HCT116 (cell line): ENCODE measurements at regions not wholly inside any gene's neighbourhood (a gene's known extent, or its start where the extent isn't known, plus 50 kb on each side); places are given as distances from the start of the nearest gene placed in this dataset.

Experiments
- ATAC-seq: fragments of 200-7000 bp; cut with Tn5 transposase; 2 replicates; pipeline ENCODE4 v1.9.1; 2020; ENCODE audit warnings: mild to moderate bottlenecking, moderate library complexity
- BruUV-seq: library from RNA; stranded (reverse); fragments of 400-500 nt; replicated peaks from 2 replicates; lab custom pipeline; 2021; lab: Mats Ljungman, UMichigan
- CTCF ChIA-PET: fragments of 300-600 bp; sonication (Branson Sonifier 250); formaldehyde crosslinking; loops from one replicate; lab custom pipeline; 2021; ENCODE audit warnings: antibody characterized with exemption; lab: Charles Lee
- POLR2A ChIA-PET: fragments of 300-600, 350-600 bp; sonication (Branson Sonifier 250); formaldehyde crosslinking; loops from one replicate; lab custom pipeline; 2021; ENCODE audit warnings: antibody characterized with exemption; lab: Charles Lee
- RAD21 ChIA-PET, 2 experiments: fragments of 300-600 bp; sonication (Branson Sonifier 250); formaldehyde crosslinking; loops; one replicate each; lab custom pipeline; 2023; ENCODE audit warnings: low total read pairs in 2 of 2; ENCODE audit not compliant: uncharacterized antibody in 2 of 2, unreplicated experiment in 2 of 2, low non-redundant PET in 1 of 2; lab: Charles Lee
- DNase-seq: peaks from one replicate; pipeline ENCODE4 v3.0.0-alpha.2; 2010; ENCODE audit warnings: low read depth, low spot score
- H2AFZ ChIP-seq: fragments of 200-600 bp; shearing (Covaris generic), sonication (generic); 2 replicates; pipeline ENCODE4 v1.6.1; 2017; ENCODE audit warnings: low read depth, mixed run types, mixed read lengths, antibody characterized with exemption, low read length; ENCODE audit not compliant: poor library complexity, severe bottlenecking
- H3K27ac ChIP-seq: 2 replicates; pipeline ENCODE4 v1.5.1; 2012; ENCODE audit warnings: low read depth, low read length
- H3K27me3 ChIP-seq: fragments of 200-600 bp; sonication (generic); 2 replicates; pipeline ENCODE4 v1.6.1; 2016; ENCODE audit warnings: mixed run types, low read length, mixed read lengths; ENCODE audit not compliant: insufficient read depth
- H3K36me3 ChIP-seq, 2 experiments: fragments of 200-500 bp in 1 of 2; fragments of 200-600 bp in 1 of 2; sonication (Bioruptor generic) in 1 of 2; sonication (generic) in 1 of 2; 2 replicates each; pipeline versions ENCODE4 v1.5.1 to v1.6.1; 2014 to 2016; ENCODE audit warnings: low read length in 2 of 2, inconsistent platforms in 1 of 2, mixed read lengths in 1 of 2, mixed run types in 1 of 2; ENCODE audit not compliant: insufficient read depth in 2 of 2, control insufficient read depth in 1 of 2
- H3K4me1 ChIP-seq, 2 experiments: fragments of 200-600 bp in 1 of 2; sonication (generic) in 1 of 2; 2 replicates each; pipeline versions ENCODE4 v1.5.1 to v1.6.1; 2012 to 2017; ENCODE audit warnings: low read length in 2 of 2, inconsistent platforms in 1 of 2, mild to moderate bottlenecking in 1 of 2, mixed read lengths in 1 of 2, mixed run types in 1 of 2, moderate library complexity in 1 of 2; ENCODE audit not compliant: insufficient read depth in 2 of 2, control insufficient read depth in 1 of 2
- H3K4me2 ChIP-seq: fragments of 200-600 bp; sonication (generic); 2 replicates; pipeline ENCODE4 v1.6.1; 2017; ENCODE audit warnings: mixed run types, low read length, mixed read lengths
- H3K4me3 ChIP-seq, 2 experiments: fragments of 200-600 bp in 1 of 2; sonication (generic) in 1 of 2; replicated peaks in 1 of 2; 2 replicates each; pipeline ENCODE4 v1.5.1; 2011 to 2016; ENCODE audit warnings: low read length in 2 of 2, control low read depth in 1 of 2, low read depth in 1 of 2, mild to moderate bottlenecking in 1 of 2, mixed read lengths in 1 of 2, mixed run types in 1 of 2
- H3K79me2 ChIP-seq: fragments of 200-600 bp; sonication (generic); 2 replicates; pipeline ENCODE4 v1.6.1; 2017; ENCODE audit warnings: mild to moderate bottlenecking, mixed run types, low read length, moderate library complexity, mixed read lengths; ENCODE audit not compliant: insufficient read depth
- H3K9ac ChIP-seq: fragments of 200-600 bp; sonication (generic); 2 replicates; pipeline ENCODE4 v1.6.1; 2016; ENCODE audit warnings: low read length, mixed read lengths
- H3K9me2 ChIP-seq: fragments of 200-600 bp; sonication (generic), shearing (Covaris generic); 2 replicates; pipeline ENCODE4 v1.6.1; 2017; ENCODE audit warnings: mixed run types, mild to moderate bottlenecking, moderate library complexity; ENCODE audit not compliant: insufficient read depth
- H3K9me3 ChIP-seq, 2 experiments: fragments of 200-500 bp in 1 of 2; fragments of 200-600 bp in 1 of 2; sonication (Bioruptor generic) in 1 of 2; sonication (generic) in 1 of 2; 2 replicates each; pipeline ENCODE4 v1.6.1; 2014 to 2017; ENCODE audit warnings: low read length in 2 of 2, mixed read lengths in 2 of 2, inconsistent platforms in 1 of 2, low read depth in 1 of 2, mild to moderate bottlenecking in 1 of 2, mixed run types in 1 of 2, moderate library complexity in 1 of 2; ENCODE audit not compliant: control insufficient read depth in 1 of 2, insufficient read depth in 1 of 2
- H4K20me1 ChIP-seq: fragments of 200-600 bp; sonication (generic), shearing (Covaris generic); 2 replicates; pipeline ENCODE4 v1.6.1; 2017; ENCODE audit warnings: mixed run types, mild to moderate bottlenecking, moderate library complexity; ENCODE audit not compliant: insufficient read depth
- CEBPB ChIP-seq: IDR thresholded peaks from 2 replicates; pipeline ENCODE4 v1.6.1; 2012; ENCODE audit warnings: low read depth
- EGR1 ChIP-seq: IDR thresholded peaks from 2 replicates; pipeline ENCODE4 v1.6.1; 2012; ENCODE audit warnings: low read depth
- EZH2phosphoT487 ChIP-seq: fragments of 200-600 bp; IDR thresholded peaks from 2 replicates; pipeline ENCODE4 v1.6.1; 2018; ENCODE audit warnings: antibody characterized with exemption, borderline replicate concordance
- JUND ChIP-seq: IDR thresholded peaks from 2 replicates; pipeline ENCODE4 v1.6.1; 2012
- POLR2AphosphoS5 ChIP-seq: IDR thresholded peaks from 2 replicates; pipeline ENCODE4 v1.6.1; 2011; ENCODE audit warnings: mild to moderate bottlenecking, low read depth, low read length, moderate library complexity
- RAD21 ChIP-seq: IDR thresholded peaks from 2 replicates; pipeline ENCODE4 v1.6.1; 2012; ENCODE audit warnings: low read depth, mild to moderate bottlenecking
- SRF ChIP-seq: IDR thresholded peaks from 2 replicates; pipeline ENCODE4 v1.6.1; 2012; ENCODE audit warnings: low read depth
- TCF7L2 ChIP-seq: IDR thresholded peaks from 2 replicates; pipeline ENCODE4 v1.7.0; 2011; ENCODE audit warnings: borderline replicate concordance, inconsistent platforms; ENCODE audit not compliant: insufficient read depth, insufficient read length; ENCODE audit errors: extremely low read depth
- YY1 ChIP-seq: IDR thresholded peaks from 2 replicates; pipeline ENCODE4 v1.6.1; 2011; ENCODE audit warnings: low read length, low read depth, moderate library complexity, mild to moderate bottlenecking; ENCODE audit not compliant: insufficient replicate concordance; ENCODE audit errors: extremely low read depth
- intact Hi-C: fragments of 100-400 bp; cut with micrococcal nuclease; formaldehyde crosslinking; loops from 2 replicates; pipeline ENCODE4 v1.10.0; 2022
- TF ChIP-seq, protein P1 (sequence below), 3 experiments: fragments of 200-600 bp in 1 of 3; sonication (generic) in 1 of 3; IDR thresholded peaks in 2 of 3; conservative IDR thresholded peaks in 1 of 3; 2 replicates each; pipeline ENCODE4 v1.5.1; 2012 to 2017; ENCODE audit warnings: low read depth in 2 of 3, low read length in 2 of 3, antibody characterized with exemption in 1 of 3, borderline replicate concordance in 1 of 3, control low read depth in 1 of 3, mild to moderate bottlenecking in 1 of 3, mixed read lengths in 1 of 3, mixed run types in 1 of 3, moderate library complexity in 1 of 3; ENCODE audit not compliant: insufficient read depth in 1 of 3

- POLR2A ChIA-PET, result no interaction called here
- no TSS peak for BruUV-seq
- H3K36me3 ChIP-seq, result no peaks in the 10 kb centered on the region
- no peaks in the 10 kb centered on the region for H3K27me3 ChIP-seq
- intact Hi-C loops, result loop anchor here (1.0 to 10.0 kb wide), 6 partner anchors 109 to 749 kb away; no protein-coding TSS in a partner anchor
- no peak overlapping the region for H3K4me3 ChIP-seq
- peak; percentile 26 for DNase-seq
- peak; percentile 69 for ATAC-seq
- no peak overlapping the region for H3K4me2 ChIP-seq
- H3K27ac ChIP-seq, result no peak overlapping the region
- no peaks in the 10 kb centered on the region for H3K9me3 ChIP-seq
- no peaks in the 10 kb centered on the region for H3K79me2 ChIP-seq
- CTCF ChIA-PET, result interaction anchor here (0.6 to 1.9 kb wide), 8 partner anchors 10 to 748 kb away, joined by 3 to 21 read pairs (median 4); no protein-coding TSS in a partner anchor
- H3K4me1 ChIP-seq, result no peaks in the 10 kb centered on the region
- H3K9ac ChIP-seq, result no peak overlapping the region
- RAD21 ChIA-PET, result no interaction called here
- H4K20me1 ChIP-seq, result no peaks in the 10 kb centered on the region
- H3K9me2 ChIP-seq, result no peaks in the 10 kb centered on the region
- no peak overlapping the region for H2AFZ ChIP-seq
- TF ChIP-seq SRF, result no peak
- peak; percentile 68 for TF ChIP-seq RAD21
- TF ChIP-seq, protein P1, sequence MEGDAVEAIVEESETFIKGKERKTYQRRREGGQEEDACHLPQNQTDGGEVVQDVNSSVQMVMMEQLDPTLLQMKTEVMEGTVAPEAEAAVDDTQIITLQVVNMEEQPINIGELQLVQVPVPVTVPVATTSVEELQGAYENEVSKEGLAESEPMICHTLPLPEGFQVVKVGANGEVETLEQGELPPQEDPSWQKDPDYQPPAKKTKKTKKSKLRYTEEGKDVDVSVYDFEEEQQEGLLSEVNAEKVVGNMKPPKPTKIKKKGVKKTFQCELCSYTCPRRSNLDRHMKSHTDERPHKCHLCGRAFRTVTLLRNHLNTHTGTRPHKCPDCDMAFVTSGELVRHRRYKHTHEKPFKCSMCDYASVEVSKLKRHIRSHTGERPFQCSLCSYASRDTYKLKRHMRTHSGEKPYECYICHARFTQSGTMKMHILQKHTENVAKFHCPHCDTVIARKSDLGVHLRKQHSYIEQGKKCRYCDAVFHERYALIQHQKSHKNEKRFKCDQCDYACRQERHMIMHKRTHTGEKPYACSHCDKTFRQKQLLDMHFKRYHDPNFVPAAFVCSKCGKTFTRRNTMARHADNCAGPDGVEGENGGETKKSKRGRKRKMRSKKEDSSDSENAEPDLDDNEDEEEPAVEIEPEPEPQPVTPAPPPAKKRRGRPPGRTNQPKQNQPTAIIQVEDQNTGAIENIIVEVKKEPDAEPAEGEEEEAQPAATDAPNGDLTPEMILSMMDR (IDR thresholded peaks at IDR 0.05 in 2 of 3, conservative IDR thresholded peaks at IDR 0.05 in 1 of 3; ENCODE audit: borderline replicate concordance in 1 of 3, insufficient read depth in 1 of 3, low read depth in 2 of 3, low read length in 2 of 3), result peak; percentile 45 to 63 (median 52); a peak in 4 of 6 replicates
Observed at GRCh38 chrX:25144043-25144940, 128.5 kb upstream of the ARX start.

- no peak for ATAC-seq
- H3K4me1 ChIP-seq, result no peaks in the 10 kb centered on the region
- H3K27ac ChIP-seq, result no peak overlapping the region
- DNase-seq, result no peak
- ChIA-PET RAD21 (no interaction called here), POLR2A (no interaction called here), CTCF (interaction anchor here (0.6 to 1.9 kb wide), 8 partner anchors 10 to 748 kb away, joined by 3 to 21 read pairs (median 4); no protein-coding TSS in a partner anchor)
- H3K4me3 ChIP-seq, result no peak overlapping the region
- no peak overlapping the region for H3K4me2 ChIP-seq
- H3K9me2 ChIP-seq, result no peaks in the 10 kb centered on the region
- no peaks in the 10 kb centered on the region for H4K20me1 ChIP-seq
- no peaks in the 10 kb centered on the region for H3K79me2 ChIP-seq
- H3K9me3 ChIP-seq, result no peaks in the 10 kb centered on the region
- TF ChIP-seq CEBPB, result no peak
- no peak for TF ChIP-seq POLR2AphosphoS5
- no peak for TF ChIP-seq EGR1
- TF ChIP-seq EZH2phosphoT487, result no peak
- no peak for TF ChIP-seq YY1
- TF ChIP-seq TCF7L2, result no peak
- no peak for TF ChIP-seq JUND
- no peak overlapping the region for H2AFZ ChIP-seq
- no peaks in the 10 kb centered on the region for H3K36me3 ChIP-seq
- H3K27me3 ChIP-seq, result no peaks in the 10 kb centered on the region
- intact Hi-C loops, result loop anchor here (5.0 to 10.0 kb wide), 3 partner anchors 376 to 749 kb away; no protein-coding TSS in a partner anchor
- no peak overlapping the region for H3K9ac ChIP-seq
- BruUV-seq, result no TSS peak
Observed at GRCh38 chrX:25143596-25143995, 127.8 kb upstream of the ARX start.
